ENCODE measurements at regions not wholly inside any gene's neighbourhood (a gene's known extent, or its start where the extent isn't known, plus 50 kb on each side); places are given as distances from the start of the nearest gene placed in this dataset.

GRCh38 chr5:144567421-144567780 lies 396.7 kb downstream of the KCTD16 start:
- intact Hi-C loops (cut with micrococcal nuclease; ENCODE audit: unreplicated experiment), result no loop called here
- CTCF ChIA-PET, result no interaction called here
- POLR2A ChIA-PET (ENCODE audit: low non-redundant PET), result no interaction called here
- H3K36me3 ChIP-seq (ENCODE audit: insufficient read depth, low read length, poor library complexity, severe bottlenecking), result no peaks in the 10 kb centered on the region
- H3K4me1 ChIP-seq (ENCODE audit: insufficient read depth, low read length, poor library complexity, severe bottlenecking), result no peaks in the 10 kb centered on the region
- no peak for TF ChIP-seq CTCF (conservative IDR thresholded peaks at IDR 0.05; ENCODE audit: low read depth, low read length)
- TF ChIP-seq EZH2 (IDR thresholded peaks at IDR 0.05; ENCODE audit: borderline replicate concordance, low read depth, low read length, poor library complexity, severe bottlenecking), result no peak
- H3K9me3 ChIP-seq (ENCODE audit: low read depth, low read length, poor library complexity, severe bottlenecking), result no peaks in the 10 kb centered on the region
- DNase-seq (ENCODE audit: low spot score), result no peak
- BruUV-seq (replicated peaks), result no TSS peak
- no peak overlapping the region for H3K4me3 ChIP-seq (ENCODE audit: low read depth, low read length, poor library complexity, severe bottlenecking)
- no peaks in the 10 kb centered on the region for H3K27me3 ChIP-seq (replicated peaks; ENCODE audit: insufficient read depth, low read depth, low read length, poor library complexity)
- H3K27ac ChIP-seq (ENCODE audit: low read depth, low read length, poor library complexity, severe bottlenecking), result no peak overlapping the region

GRCh38 chr5:144566747-144567420 lies 396.2 kb downstream of the KCTD16 start:
- no TSS peak for BruUV-seq (replicated peaks)
- no peaks in the 10 kb centered on the region for H3K36me3 ChIP-seq (ENCODE audit: insufficient read depth, low read length, poor library complexity, severe bottlenecking)
- H3K4me3 ChIP-seq (ENCODE audit: low read depth, low read length, poor library complexity, severe bottlenecking), result no peak overlapping the region
- CTCF ChIA-PET, result no interaction called here
- TF ChIP-seq CTCF (conservative IDR thresholded peaks at IDR 0.05; ENCODE audit: low read depth, low read length), result no peak
- no peak for TF ChIP-seq EZH2 (IDR thresholded peaks at IDR 0.05; ENCODE audit: borderline replicate concordance, low read depth, low read length, poor library complexity, severe bottlenecking)
- no peak for DNase-seq (ENCODE audit: low spot score)
- POLR2A ChIA-PET (ENCODE audit: low non-redundant PET), result no interaction called here
- H3K27me3 ChIP-seq (replicated peaks; ENCODE audit: insufficient read depth, low read depth, low read length, poor library complexity), result no peaks in the 10 kb centered on the region
- no peak overlapping the region for H3K27ac ChIP-seq (ENCODE audit: low read depth, low read length, poor library complexity, severe bottlenecking)
- no peaks in the 10 kb centered on the region for H3K4me1 ChIP-seq (ENCODE audit: insufficient read depth, low read length, poor library complexity, severe bottlenecking)
- no peaks in the 10 kb centered on the region for H3K9me3 ChIP-seq (ENCODE audit: low read depth, low read length, poor library complexity, severe bottlenecking)
- intact Hi-C loops (cut with micrococcal nuclease; ENCODE audit: unreplicated experiment), result no loop called here

GRCh38 chr5:144549580-144549979 lies 378.9 kb downstream of the KCTD16 start:
- peak; percentile 4 for DNase-seq (ENCODE audit: low spot score)
- TF ChIP-seq EZH2 (IDR thresholded peaks at IDR 0.05; ENCODE audit: borderline replicate concordance, low read depth, low read length, poor library complexity, severe bottlenecking), result no peak
- TF ChIP-seq CTCF (conservative IDR thresholded peaks at IDR 0.05; ENCODE audit: low read depth, low read length), result no peak
- CTCF ChIA-PET, result no interaction called here

More at GRCh38 chr5:144549580-144549979, 378.9 kb downstream of the KCTD16 start:
- Histone ChIP-seq H3K9me3 (ENCODE audit: low read depth, low read length, poor library complexity, severe bottlenecking) (no peaks in the 10 kb centered on the region), H3K4me3 (ENCODE audit: low read depth, low read length, poor library complexity, severe bottlenecking) (no peak overlapping the region), H3K36me3 (ENCODE audit: insufficient read depth, low read length, poor library complexity, severe bottlenecking) (no peaks in the 10 kb centered on the region), H3K27me3 (replicated peaks; ENCODE audit: insufficient read depth, low read depth, low read length, poor library complexity) (no peaks in the 10 kb centered on the region), H3K27ac (ENCODE audit: low read depth, low read length, poor library complexity, severe bottlenecking) (no peak overlapping the region), H3K4me1 (ENCODE audit: insufficient read depth, low read length, poor library complexity, severe bottlenecking) (no peaks in the 10 kb centered on the region)
- no TSS peak for BruUV-seq (replicated peaks)
- intact Hi-C loops (cut with micrococcal nuclease; ENCODE audit: unreplicated experiment), result no loop called here
- POLR2A ChIA-PET (ENCODE audit: low non-redundant PET), result no interaction called here

All from A673 (cell line).